ENCODE measurements at regions not wholly inside any gene's neighbourhood (a gene's known extent, or its start where the extent isn't known, plus 50 kb on each side); places are given as distances from the start of the nearest gene placed in this dataset.
"Not testable (repeated sequence)": the region's sequence is repeated elsewhere in the genome, so short reads cannot be mapped to it uniquely, and the experiment has no call there.

DNA sequence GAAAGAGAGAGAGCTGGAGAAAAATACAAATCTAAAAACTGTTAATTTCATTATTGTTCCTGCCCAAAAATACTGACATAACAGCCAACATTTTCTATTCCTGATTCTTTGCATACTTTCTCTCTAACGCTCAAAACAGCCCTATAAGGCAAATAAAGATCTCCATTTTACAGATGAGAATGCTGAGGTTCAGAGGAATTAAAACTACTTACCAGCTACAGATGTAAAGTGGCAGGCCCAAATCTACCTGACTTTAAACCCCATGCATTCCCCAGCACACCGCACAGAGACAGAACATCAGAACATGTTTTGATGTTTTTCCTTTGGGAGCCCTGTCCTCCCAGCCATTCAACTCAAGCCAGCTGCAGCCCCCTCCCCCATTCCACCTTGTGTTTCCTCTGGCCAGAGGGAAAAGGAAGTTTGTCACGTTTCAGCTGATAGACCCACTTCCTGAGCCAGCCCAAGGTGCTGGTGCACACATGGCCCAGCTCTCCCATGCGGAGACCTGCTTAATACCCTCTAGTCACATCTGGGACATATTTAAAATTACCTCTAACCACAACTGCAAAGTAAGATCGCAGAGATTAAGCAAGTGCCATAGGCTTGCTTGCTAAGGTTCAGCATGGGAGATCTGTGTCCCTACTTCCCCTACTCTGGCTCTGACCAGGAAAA lies 133.1 kb upstream of the NFIA start:
- H3K4me3 ChIP-seq (ENCODE audit: low read depth, low read length): no peak overlapping the region
- TF ChIP-seq CTCF (IDR thresholded peaks at IDR 0.05; ENCODE audit: low read depth, low read length): no peak

- H3K4me3 ChIP-seq (ENCODE audit: low read depth, low read length): no peak overlapping the region
- TF ChIP-seq CTCF (IDR thresholded peaks at IDR 0.05; ENCODE audit: low read depth, low read length): no peak
These were observed 133.9 kb upstream of the NFIA start for GRCh38 chr1:60948486-60948885.

DNA sequence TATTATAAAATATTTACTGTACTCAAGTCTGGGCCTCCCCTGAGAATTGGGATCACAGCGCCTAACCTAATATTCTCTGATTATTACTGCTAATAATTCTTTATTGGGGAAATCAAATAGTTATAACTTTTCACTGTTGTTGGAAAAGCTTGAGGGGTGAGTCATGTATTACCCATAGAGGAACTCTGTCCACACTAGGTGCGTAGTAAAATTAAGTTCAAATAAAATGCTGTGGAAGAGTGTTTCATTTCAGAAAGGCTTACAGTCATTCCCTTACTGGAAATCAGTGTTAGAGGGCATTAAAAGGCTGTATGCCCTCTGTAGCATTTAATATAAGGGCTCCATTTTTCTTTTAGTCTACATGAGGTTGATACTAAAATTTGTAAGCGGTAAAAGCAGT lies 135.0 kb upstream of the NFIA start:
- TF ChIP-seq CTCF (IDR thresholded peaks at IDR 0.05; ENCODE audit: low read depth, low read length): no peak

GRCh38 chr1:60942896-60943638 lies 139.3 kb upstream of the NFIA start:
- TF ChIP-seq CTCF (IDR thresholded peaks at IDR 0.05; ENCODE audit: low read depth, low read length): no peak
- no peak overlapping the region for H3K4me3 ChIP-seq (ENCODE audit: low read depth, low read length)

More for the DNA sequence above, 135.0 kb upstream of the NFIA start:
- H3K4me3 ChIP-seq (ENCODE audit: low read depth, low read length): no peak overlapping the region

- H3K4me3 ChIP-seq (ENCODE audit: low read depth, low read length): no peak overlapping the region
These were observed 140.1 kb upstream of the NFIA start for GRCh38 chr1:60942291-60942690.

DNA sequence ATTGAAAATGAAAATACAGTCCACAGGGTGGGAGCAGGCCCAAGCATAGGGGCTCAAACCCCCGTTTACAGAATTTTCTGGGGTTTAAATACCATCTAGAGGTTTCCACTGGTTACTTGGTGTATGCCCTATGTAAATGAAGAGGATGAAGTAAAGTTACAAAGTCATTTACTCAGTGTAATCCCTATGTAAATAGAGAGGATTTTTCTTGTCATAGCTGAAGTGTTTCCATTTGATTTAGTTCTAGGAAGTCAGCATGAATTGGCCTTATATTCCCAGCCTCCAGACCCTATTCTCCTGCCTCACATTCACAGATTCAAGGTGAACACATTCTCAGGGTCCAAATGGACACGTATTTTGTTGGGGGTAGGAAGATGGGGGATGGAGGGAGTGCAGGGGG lies 141.7 kb upstream of the NFIA start:
- H3K4me3 ChIP-seq (ENCODE audit: low read depth, low read length): not testable (repeated sequence)

More at GRCh38 chr1:60942291-60942690, 140.1 kb upstream of the NFIA start:
- TF ChIP-seq CTCF (IDR thresholded peaks at IDR 0.05; ENCODE audit: low read depth, low read length): no peak

- no peak overlapping the region for H3K4me3 ChIP-seq (ENCODE audit: low read depth, low read length)
- TF ChIP-seq CTCF (IDR thresholded peaks at IDR 0.05; ENCODE audit: low read depth, low read length): no peak
These were observed 144.6 kb upstream of the NFIA start for GRCh38 chr1:60937720-60938119.
